GM19023 (cell line): ENCODE measurements at regions not wholly inside any gene's neighbourhood (a gene's known extent, or its start where the extent isn't known, plus 50 kb on each side); places are given as distances from the start of the nearest gene placed in this dataset.
"Not testable (repeated sequence)": the region's sequence is repeated elsewhere in the genome, so short reads cannot be mapped to it uniquely, and the experiment has no call there.

Experiments used
- ATAC-seq: cut with Tn5 transposase; IDR thresholded peaks from one replicate; pipeline ENCODE4 v1.9.1; 2021; ENCODE audit warnings: mild to moderate bottlenecking, moderate library complexity; ENCODE audit not compliant: unreplicated experiment

GRCh38 chr22:22193923-22194322, 50.7 kb upstream of the VPREB1 start:
- no peak for ATAC-seq

GRCh38 chr22:22193462-22193861, 51.1 kb upstream of the VPREB1 start:
- ATAC-seq: not testable (repeated sequence)

DNA sequence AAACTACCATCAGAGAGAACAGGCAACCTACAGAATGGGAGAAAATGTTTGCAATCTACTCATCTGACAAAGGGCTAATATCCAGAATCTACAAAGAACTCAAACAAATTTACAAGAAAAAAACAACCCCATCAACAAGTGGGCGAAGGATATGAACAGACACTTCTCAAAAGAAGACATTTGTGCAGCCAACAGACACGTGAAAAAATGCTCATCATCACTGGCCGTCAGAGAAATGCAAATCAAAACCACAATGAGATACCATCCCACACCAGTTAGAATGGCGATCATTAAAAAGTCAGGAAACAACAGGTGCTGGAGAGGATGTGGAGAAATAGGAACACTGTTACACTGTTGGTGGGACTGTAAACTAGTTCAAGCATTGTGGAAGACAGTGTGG, 51.6 kb upstream of the VPREB1 start:
- ATAC-seq: not testable (repeated sequence)

DNA sequence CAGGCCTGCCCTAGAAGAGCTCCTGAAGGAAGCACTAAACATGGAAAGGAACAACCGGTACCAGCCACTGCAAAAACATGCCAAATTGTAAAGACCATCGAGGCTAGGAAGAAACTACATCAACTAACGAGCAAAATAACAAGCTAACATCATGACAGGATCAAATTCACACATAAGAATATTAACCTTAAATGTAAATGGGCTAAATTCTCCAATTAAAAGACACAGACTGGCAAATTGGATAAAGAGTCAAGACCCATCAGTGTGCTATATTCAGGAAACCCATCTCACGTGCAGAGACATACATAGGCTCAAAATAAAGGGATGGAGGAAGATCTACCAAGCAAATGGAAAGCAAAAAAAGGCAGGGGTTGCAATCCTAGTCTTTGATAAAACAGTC, 54.8 kb upstream of the VPREB1 start:
- ATAC-seq: not testable (repeated sequence)

DNA sequence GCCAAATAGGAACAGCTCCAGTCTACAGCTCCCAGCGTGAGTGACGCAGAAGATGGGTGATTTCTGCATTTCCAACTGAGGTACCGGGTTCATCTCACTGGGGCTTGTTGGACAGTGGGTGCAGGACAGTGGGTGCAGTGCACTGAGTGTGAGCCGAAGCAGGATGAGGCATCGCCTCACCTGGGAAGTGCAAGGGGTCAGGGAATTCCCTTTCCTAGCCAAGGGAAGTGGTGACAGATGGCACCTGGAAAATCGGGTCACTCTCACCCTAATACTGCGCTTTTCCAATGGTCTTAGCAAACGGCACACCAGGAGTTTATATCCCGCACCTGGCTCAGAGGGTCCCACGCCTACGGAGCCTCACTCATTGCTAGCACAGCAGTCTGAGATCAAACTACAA, 56.7 kb upstream of the VPREB1 start:
- ATAC-seq: not testable (repeated sequence)

DNA sequence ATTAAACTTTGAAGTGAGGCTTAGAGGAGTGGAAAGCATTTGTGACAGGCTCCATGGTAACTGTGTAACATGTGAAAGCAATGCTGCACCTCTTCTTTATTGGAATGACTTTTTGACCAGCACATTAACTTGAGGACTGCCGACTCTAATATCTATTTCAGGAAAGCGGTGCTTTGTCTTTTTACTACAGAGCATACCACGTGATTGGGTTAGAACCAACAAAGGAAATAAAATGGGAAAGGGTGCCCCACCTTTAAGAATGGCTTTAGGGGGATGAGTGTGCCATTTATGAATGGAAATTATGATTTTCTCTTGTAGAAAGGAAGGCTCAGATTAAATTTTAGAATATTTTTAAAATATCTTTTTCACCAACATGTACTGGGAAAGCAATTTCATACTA, 57.3 kb upstream of the VPREB1 start:
- no peak for ATAC-seq

DNA sequence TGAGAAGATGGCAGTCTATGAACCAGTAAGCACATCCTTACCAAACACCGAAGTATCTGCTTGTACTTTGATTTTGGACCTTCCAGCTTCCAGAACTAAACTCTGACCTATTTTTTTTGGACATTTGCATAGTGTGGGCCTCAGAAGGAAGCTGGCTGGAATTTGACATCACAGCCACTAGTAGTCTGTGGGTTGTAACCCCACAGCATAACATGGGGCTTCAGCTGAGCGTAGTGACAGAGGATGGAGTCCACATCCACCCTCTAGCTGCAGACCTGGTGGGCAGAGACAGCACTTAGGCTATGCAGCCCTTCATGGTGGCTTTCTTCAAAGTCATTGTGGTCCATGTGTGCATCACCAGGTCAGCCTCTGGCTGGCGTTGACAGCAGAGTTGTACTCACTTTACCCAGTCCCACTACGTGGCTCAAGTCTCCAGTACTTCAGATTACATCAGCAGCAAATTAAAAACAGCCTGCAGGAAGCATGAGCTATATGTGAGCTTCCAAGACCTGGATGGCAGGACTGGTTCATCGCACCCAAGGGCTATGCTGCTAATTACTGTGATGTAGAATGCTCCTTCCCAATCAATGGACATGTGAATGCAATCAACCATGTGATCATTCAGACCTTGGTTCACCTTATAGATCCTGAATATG, 58.6 kb upstream of the VPREB1 start:
- no peak for ATAC-seq

- ATAC-seq: no peak
Measured at GRCh38 chr22:22185217-22185616, 59.4 kb upstream of the VPREB1 start.

DNA sequence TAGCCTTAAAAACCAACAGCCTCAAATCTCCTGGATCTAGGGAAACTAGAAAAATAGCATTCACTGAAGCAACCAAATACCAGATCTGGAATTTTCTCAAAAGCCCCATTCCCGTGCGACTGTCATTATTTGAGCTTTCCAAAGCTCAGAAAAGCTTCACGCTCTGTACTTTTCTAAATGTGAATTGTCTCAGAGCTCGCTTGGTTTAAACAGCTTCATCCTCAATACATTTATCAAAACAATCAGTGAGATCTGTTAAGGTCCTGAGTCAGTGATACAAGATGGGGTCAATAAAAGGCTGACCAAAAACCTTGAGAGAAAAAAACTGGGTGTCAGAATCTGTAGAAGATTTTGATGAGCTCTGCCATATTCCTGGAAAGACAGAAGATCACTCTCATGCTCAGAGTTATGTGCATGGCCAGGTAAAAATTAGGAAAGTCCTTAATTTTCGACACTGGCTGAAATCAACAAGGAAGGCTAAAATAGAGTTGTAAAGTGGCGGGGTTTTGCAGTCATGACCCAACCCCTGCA, 60.2 kb upstream of the VPREB1 start:
- no peak for ATAC-seq

DNA sequence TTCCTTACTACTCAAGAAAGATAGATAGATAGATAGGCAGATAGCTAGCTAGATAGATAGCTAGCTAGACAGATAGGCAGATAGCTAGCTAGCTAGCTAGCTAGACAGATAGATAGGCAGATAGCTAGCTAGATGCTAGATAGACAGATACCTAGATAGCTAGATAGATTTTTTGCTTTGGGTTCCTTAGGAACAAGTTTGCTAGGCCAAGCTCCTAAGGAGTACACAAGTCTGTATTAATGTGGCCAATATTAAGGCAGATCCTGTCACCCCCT, 61.7 kb upstream of the VPREB1 start:
- no peak for ATAC-seq

GRCh38 chr22:22182218-22182989, 62.2 kb upstream of the VPREB1 start:
- no peak for ATAC-seq

- ATAC-seq: no peak
Measured at GRCh38 chr22:22181341-22181850, 63.2 kb upstream of the VPREB1 start.

DNA sequence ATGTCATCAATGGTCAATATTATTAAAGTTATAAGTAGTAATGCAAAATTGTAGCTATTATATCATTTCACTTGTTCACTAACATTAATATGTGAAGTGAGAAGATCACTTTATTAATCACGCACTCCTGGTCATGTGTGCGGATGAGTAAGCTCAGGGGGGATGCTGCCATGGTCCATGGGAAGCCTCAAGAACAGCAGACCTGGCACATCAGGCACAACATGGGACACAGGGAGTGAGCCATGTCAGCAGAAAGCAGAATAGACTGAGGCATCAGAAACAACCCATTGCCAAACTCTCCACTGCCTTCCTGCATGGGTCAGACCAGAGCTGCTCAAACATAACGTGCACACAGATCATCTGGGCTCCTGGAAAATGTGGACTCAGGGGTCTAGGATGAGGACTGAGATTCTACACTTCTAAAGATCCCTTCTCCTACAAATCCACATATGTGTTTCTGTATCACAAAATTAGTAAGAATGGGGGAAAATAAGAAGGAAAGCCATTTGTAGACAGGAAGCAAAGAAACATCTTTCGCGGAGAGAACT, 63.8 kb upstream of the VPREB1 start:
- ATAC-seq: no peak

DNA sequence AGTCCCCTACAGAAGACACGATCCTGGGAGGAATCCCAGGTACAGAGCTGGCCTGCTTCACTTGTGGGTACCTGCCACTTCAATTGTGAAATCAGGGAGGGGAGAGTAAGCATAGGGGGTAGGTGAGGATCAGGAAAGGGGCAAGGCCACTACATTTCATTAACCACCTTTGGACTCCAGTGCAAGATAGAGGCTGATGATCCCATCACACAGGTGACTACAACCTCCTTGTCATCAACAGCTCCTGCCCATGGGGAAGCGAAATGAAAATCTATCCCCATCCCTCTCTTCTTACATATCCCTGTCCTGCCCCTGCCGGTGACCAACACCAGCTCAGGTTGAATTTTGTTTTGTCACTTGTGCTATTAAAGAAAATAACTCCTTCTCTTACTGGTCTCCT, 64.7 kb upstream of the VPREB1 start:
- no peak for ATAC-seq

GRCh38 chr22:22178992-22179391, 65.6 kb upstream of the VPREB1 start:
- ATAC-seq: no peak

DNA sequence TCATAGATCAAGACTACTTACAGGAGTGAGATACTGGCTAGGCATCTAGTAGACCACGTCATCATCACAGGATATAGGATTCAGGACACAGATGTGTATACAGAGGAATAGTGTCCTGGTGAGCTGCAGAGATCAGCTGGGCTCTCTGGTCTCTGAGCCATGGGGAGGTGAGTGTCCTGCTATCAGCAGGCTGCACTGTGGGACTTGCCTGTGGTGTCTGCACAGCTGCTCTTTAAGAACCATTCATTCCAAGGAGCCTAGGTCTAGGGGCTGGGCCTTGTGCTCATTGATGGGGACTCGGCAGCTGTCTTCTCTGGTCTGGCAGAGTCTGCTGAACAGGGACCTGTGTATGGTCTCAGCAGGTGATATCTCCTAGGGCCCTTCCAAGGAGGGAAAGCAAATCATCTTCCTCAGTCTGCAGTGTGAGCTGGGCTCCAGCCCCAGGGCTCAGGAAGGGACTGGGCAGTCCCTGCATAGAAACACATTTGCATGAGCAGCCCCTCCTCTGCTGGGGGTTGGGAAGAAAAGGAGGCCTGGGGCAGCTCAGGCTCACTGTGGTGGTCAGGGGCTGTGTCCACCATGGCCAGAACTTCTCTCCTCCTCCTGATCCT, 66.1 kb upstream of the VPREB1 start:
- no peak for ATAC-seq

- no peak for ATAC-seq
Measured at GRCh38 chr22:22176929-22177616, 67.5 kb upstream of the VPREB1 start.

- not testable (repeated sequence) for ATAC-seq
Measured at GRCh38 chr22:22172896-22173628, 71.5 kb upstream of the VPREB1 start.

DNA sequence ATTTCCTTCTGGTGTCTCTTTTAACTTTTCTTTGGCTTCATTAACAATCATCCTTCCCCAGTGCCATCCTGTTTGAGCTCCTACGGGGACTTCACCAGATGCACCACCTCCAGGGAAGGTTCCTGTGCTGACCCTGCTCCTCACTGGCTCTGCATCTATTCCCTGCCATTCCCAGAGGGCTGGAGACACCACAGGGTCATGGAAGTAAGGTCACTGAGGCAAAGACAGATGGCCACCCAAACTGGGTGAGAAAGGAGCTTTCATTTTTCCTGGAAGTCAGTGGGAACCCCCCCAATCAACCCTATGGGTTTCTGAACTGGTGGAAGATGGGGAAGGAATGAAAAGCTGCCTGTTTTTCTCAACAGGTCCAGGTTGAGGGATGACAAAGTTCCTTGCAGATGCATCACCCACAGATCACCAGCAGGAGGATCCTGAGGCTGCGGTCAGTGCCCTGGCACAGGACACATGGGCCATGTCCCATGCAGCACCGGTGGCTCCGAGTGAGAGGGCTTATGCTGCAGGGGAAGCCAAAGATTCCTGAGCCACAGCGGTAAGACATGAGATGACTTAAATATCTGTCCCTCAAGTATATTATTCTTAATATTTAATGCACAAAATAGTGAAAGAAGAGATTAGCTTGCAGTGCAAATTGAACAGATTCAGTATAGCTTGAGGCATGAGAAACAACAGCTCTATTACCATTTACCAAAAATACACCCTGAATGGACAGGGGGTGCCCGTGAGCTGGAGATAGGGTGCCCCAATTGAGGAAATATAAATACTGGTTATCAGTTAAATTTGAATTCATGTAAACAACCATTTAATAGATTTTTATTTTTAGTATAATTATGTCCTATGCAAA, 73.0 kb upstream of the VPREB1 start:
- no peak for ATAC-seq
